GM12865 (cell line): ENCODE measurements at regions not wholly inside any gene's neighbourhood (a gene's known extent, or its start where the extent isn't known, plus 50 kb on each side); places are given as distances from the start of the nearest gene placed in this dataset.
"Not testable (repeated sequence)": the region's sequence is repeated elsewhere in the genome, so short reads cannot be mapped to it uniquely, and the experiment has no call there.

Experiments
- DNase-seq: peaks from one replicate; pipeline ENCODE4 v3.0.0; 2010; ENCODE audit warnings: low read depth
- H3K4me3 ChIP-seq: 2 replicates; pipeline ENCODE4 v1.5.1; 2011; ENCODE audit warnings: mild to moderate bottlenecking, low read depth, low read length, control low read depth
- CTCF ChIP-seq: IDR thresholded peaks from 2 replicates; pipeline ENCODE4 v1.5.1; 2011; ENCODE audit warnings: low read length, control low read depth, low read depth, inconsistent platforms; ENCODE audit not compliant: insufficient read depth; ENCODE audit errors: missing control alignments

GRCh38 chr5:26415987-26416779 lies 622.2 kb downstream of the CDH9 start:
- no peak overlapping the region for H3K4me3 ChIP-seq
- no peak for TF ChIP-seq CTCF
- no peak for DNase-seq

GRCh38 chr5:26390608-26391007 lies 647.8 kb downstream of the CDH9 start:
- DNase-seq, result no peak
- no peak overlapping the region for H3K4me3 ChIP-seq
- TF ChIP-seq CTCF, result no peak

GRCh38 chr5:26388976-26389375 lies 649.4 kb downstream of the CDH9 start:
- DNase-seq, result no peak
- TF ChIP-seq CTCF, result no peak
- H3K4me3 ChIP-seq, result no peak overlapping the region

- no peak overlapping the region for H3K4me3 ChIP-seq
- DNase-seq, result no peak
- TF ChIP-seq CTCF, result no peak
Measured at GRCh38 chr5:26386532-26386931, 651.9 kb downstream of the CDH9 start.

- H3K4me3 ChIP-seq, DNase-seq: not testable (repeated sequence)
Measured at GRCh38 chr5:26364624-26365023, 673.8 kb downstream of the CDH9 start.

GRCh38 chr5:26343801-26344325 lies 694.5 kb downstream of the CDH9 start:
- H3K4me3 ChIP-seq, result no peak overlapping the region
- no peak for DNase-seq
- no peak for TF ChIP-seq CTCF

DNA sequence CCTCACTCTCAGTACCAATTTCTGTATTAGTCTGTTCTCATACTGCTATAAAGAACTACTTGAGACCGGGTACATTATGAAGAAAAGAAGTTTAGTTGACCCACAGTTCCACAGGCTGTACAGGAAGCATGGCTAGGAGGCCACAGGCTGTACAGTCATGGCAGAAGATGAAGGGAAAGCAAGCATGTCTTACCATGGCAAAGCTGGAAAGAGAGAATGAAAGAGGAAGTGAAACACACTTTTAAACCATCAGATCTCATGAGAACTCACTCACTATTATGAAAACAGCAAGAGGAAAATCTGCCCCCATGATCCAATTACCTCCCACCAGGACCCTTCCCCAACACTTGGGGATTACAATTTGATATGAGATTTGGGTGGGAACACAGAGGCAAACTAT lies 698.8 kb downstream of the CDH9 start:
- no peak overlapping the region for H3K4me3 ChIP-seq
- DNase-seq, result no peak
- TF ChIP-seq CTCF, result no peak
